ENCODE measurements at regions not wholly inside any gene's neighbourhood (a gene's known extent, or its start where the extent isn't known, plus 50 kb on each side); places are given as distances from the start of the nearest gene placed in this dataset.

- Histone ChIP-seq H3K4me1 (ENCODE audit: control insufficient read depth, insufficient read depth, low read length, poor library complexity, severe bottlenecking) (no peaks in the 10 kb centered on the region), H3K9me3 (ENCODE audit: control insufficient read depth, low read length) (no peaks in the 10 kb centered on the region), H3K36me3 (ENCODE audit: control insufficient read depth, insufficient read depth, low read length) (no peaks in the 10 kb centered on the region), H3K27me3 (replicated peaks; ENCODE audit: control insufficient read depth, insufficient read depth, low read length, poor library complexity, severe bottlenecking) (no peaks in the 10 kb centered on the region), H3K27ac (ENCODE audit: insufficient read depth, low read length, poor library complexity, severe bottlenecking) (no peak overlapping the region), H3K4me3 (ENCODE audit: insufficient read depth, low read depth, low read length, poor library complexity, severe bottlenecking) (no peak overlapping the region)
- no peak for DNase-seq
These were observed 372.7 kb upstream of the THBS1 start for GRCh38 chr15:39208187-39208586.

DNA sequence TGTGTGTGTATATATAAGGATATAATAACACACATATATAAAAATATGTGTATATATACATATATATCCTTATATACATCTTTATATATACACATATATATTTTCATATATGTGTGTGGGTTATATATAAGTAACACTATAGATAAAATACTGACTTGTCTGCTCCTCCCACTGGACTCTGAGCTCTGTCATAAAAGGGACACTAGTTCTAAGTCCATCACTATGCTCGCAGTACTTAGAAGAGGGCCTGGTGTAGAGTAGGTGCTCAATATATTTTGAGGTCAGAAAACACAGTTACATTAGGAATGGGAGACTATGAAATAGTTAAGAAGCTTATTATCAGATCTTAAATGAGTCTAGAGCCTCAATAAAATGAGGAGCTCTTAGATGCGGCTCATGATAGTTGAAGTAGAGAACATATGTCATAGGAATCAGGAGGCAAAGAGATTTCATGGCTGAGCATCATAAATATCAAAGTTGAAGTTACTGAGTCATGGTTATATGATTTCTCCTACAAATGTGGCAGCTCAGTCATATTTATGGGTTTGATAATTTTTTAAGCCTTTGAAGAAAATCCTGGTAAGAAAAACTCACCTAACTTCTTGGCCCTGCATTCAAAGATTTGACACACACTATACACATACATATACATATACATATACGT is 371.2 kb upstream of the THBS1 start:
- Histone ChIP-seq H3K27me3 (replicated peaks; ENCODE audit: control insufficient read depth, insufficient read depth, low read length, poor library complexity, severe bottlenecking) (no peaks in the 10 kb centered on the region), H3K36me3 (ENCODE audit: control insufficient read depth, insufficient read depth, low read length) (no peaks in the 10 kb centered on the region), H3K4me1 (ENCODE audit: control insufficient read depth, insufficient read depth, low read length, poor library complexity, severe bottlenecking) (no peaks in the 10 kb centered on the region), H3K9me3 (ENCODE audit: control insufficient read depth, low read length) (no peaks in the 10 kb centered on the region), H3K27ac (ENCODE audit: insufficient read depth, low read length, poor library complexity, severe bottlenecking) (no peak overlapping the region), H3K4me3 (ENCODE audit: insufficient read depth, low read depth, low read length, poor library complexity, severe bottlenecking) (no peak overlapping the region)
- no peak for DNase-seq

DNA sequence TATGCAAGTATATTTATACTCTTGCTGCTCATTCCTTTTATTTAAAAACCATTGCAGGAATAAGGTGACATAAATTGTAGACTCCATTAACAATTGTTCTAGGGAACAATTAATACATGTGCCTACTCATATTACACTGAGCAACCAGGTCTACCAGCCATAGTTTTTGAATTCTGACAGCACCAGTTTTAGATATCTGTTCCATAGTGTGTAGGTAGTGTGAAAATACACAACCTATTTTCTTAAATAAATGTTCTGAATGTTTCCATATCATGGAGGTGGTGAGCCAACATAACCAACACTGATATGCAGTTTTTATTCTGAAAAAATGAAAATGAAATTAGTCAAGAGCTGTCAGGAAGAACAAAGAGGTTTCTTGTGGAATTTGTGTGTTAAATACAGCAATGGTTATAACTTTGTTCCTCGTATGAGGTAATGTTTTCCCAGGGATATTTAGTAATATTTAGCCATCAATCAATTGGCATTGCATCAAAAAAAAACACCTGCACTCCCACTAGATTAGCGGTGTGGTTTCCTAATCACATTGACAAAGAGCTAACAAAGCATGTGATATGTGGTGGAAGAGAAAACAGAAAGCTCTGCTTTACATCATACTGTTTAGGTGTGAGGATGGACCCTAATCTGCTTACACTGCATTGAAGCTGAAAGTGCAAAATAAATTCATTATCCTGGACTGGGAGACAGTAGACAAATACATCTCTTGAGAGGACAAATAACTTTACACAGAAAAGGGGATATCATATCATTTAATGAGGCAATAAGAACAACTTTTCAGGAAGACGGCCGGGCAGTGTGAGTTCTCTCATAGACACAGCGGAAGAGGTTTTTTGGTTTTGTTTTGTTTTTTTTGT is 369.5 kb upstream of the THBS1 start:
- no peaks in the 10 kb centered on the region for H3K9me3 ChIP-seq (ENCODE audit: control insufficient read depth, low read length)
- H3K4me3 ChIP-seq (ENCODE audit: insufficient read depth, low read depth, low read length, poor library complexity, severe bottlenecking) = no peak overlapping the region
- no peaks in the 10 kb centered on the region for H3K36me3 ChIP-seq (ENCODE audit: control insufficient read depth, insufficient read depth, low read length)
- H3K27ac ChIP-seq (ENCODE audit: insufficient read depth, low read length, poor library complexity, severe bottlenecking) = no peak overlapping the region
- no peaks in the 10 kb centered on the region for H3K27me3 ChIP-seq (replicated peaks; ENCODE audit: control insufficient read depth, insufficient read depth, low read length, poor library complexity, severe bottlenecking)
- H3K4me1 ChIP-seq (ENCODE audit: control insufficient read depth, insufficient read depth, low read length, poor library complexity, severe bottlenecking) = no peaks in the 10 kb centered on the region
- no peak for DNase-seq

GRCh38 chr15:39213385-39213840 is 367.5 kb upstream of the THBS1 start:
- Histone ChIP-seq H3K27ac (ENCODE audit: insufficient read depth, low read length, poor library complexity, severe bottlenecking) (no peak overlapping the region), H3K36me3 (ENCODE audit: control insufficient read depth, insufficient read depth, low read length) (no peaks in the 10 kb centered on the region)
- DNase-seq = no peak

GRCh38 chr15:39215015-39215414 is 365.9 kb upstream of the THBS1 start:
- DNase-seq = no peak
- H3K4me3 ChIP-seq (ENCODE audit: insufficient read depth, low read depth, low read length, poor library complexity, severe bottlenecking) = no peak overlapping the region
- no peak overlapping the region for H3K27ac ChIP-seq (ENCODE audit: insufficient read depth, low read length, poor library complexity, severe bottlenecking)
- H3K4me1 ChIP-seq (ENCODE audit: control insufficient read depth, insufficient read depth, low read length, poor library complexity, severe bottlenecking) = no peaks in the 10 kb centered on the region
- H3K27me3 ChIP-seq (replicated peaks; ENCODE audit: control insufficient read depth, insufficient read depth, low read length, poor library complexity, severe bottlenecking) = no peaks in the 10 kb centered on the region
- no peaks in the 10 kb centered on the region for H3K9me3 ChIP-seq (ENCODE audit: control insufficient read depth, low read length)
- no peaks in the 10 kb centered on the region for H3K36me3 ChIP-seq (ENCODE audit: control insufficient read depth, insufficient read depth, low read length)

More at GRCh38 chr15:39213385-39213840, 367.5 kb upstream of the THBS1 start:
- no peaks in the 10 kb centered on the region for H3K27me3 ChIP-seq (replicated peaks; ENCODE audit: control insufficient read depth, insufficient read depth, low read length, poor library complexity, severe bottlenecking)
- no peak overlapping the region for H3K4me3 ChIP-seq (ENCODE audit: insufficient read depth, low read depth, low read length, poor library complexity, severe bottlenecking)
- H3K4me1 ChIP-seq (ENCODE audit: control insufficient read depth, insufficient read depth, low read length, poor library complexity, severe bottlenecking) = no peaks in the 10 kb centered on the region
- no peaks in the 10 kb centered on the region for H3K9me3 ChIP-seq (ENCODE audit: control insufficient read depth, low read length)

DNA sequence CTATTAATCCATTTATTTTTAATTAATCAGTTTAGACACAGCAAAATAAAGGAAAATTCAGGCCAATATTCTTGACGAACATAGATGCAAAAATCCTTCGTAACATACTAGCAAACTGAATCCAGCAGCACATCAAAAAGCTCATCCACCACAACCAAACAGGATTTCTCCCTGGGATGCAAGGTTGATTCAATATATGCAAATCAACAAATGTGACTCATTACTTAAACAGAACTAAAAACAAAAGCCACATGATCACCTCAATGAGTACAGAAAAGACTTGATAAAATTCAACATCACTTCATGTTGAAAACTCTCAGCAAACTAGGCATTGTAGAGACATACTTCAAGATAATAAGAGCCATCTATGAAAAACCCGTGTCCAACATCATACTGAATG is 364.1 kb upstream of the THBS1 start:
- Histone ChIP-seq H3K36me3 (ENCODE audit: control insufficient read depth, insufficient read depth, low read length) (no peaks in the 10 kb centered on the region), H3K27ac (ENCODE audit: insufficient read depth, low read length, poor library complexity, severe bottlenecking) (no peak overlapping the region), H3K9me3 (ENCODE audit: control insufficient read depth, low read length) (no peaks in the 10 kb centered on the region), H3K4me1 (ENCODE audit: control insufficient read depth, insufficient read depth, low read length, poor library complexity, severe bottlenecking) (no peaks in the 10 kb centered on the region), H3K27me3 (replicated peaks; ENCODE audit: control insufficient read depth, insufficient read depth, low read length, poor library complexity, severe bottlenecking) (no peaks in the 10 kb centered on the region), H3K4me3 (ENCODE audit: insufficient read depth, low read depth, low read length, poor library complexity, severe bottlenecking) (no peak overlapping the region)
- no peak for DNase-seq

DNA sequence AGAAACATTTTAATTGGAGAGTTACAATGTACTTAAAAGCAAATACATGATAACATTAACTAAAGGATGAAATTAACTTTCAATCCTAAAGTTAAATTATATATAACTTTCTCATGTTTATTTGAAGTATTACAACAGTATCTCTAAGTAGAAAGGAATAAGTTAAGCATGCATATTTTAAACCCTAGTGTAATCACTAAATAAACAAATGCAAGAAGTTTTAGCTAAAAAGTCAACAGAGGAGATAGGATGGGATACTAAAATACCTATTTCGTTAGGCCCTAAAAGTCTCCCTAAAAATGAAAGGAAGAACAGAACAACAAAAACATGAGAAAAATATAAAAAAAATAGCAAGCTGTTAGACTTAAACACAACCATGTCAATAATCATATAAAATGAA is 361.3 kb upstream of the THBS1 start:
- Histone ChIP-seq H3K4me1 (ENCODE audit: control insufficient read depth, insufficient read depth, low read length, poor library complexity, severe bottlenecking) (no peaks in the 10 kb centered on the region), H3K27me3 (replicated peaks; ENCODE audit: control insufficient read depth, insufficient read depth, low read length, poor library complexity, severe bottlenecking) (no peaks in the 10 kb centered on the region), H3K36me3 (ENCODE audit: control insufficient read depth, insufficient read depth, low read length) (no peaks in the 10 kb centered on the region), H3K4me3 (ENCODE audit: insufficient read depth, low read depth, low read length, poor library complexity, severe bottlenecking) (no peak overlapping the region), H3K27ac (ENCODE audit: insufficient read depth, low read length, poor library complexity, severe bottlenecking) (no peak overlapping the region), H3K9me3 (ENCODE audit: control insufficient read depth, low read length) (no peaks in the 10 kb centered on the region)
- no peak for DNase-seq

- H3K4me1 ChIP-seq (ENCODE audit: control insufficient read depth, insufficient read depth, low read length, poor library complexity, severe bottlenecking) = no peaks in the 10 kb centered on the region
- DNase-seq = no peak
- no peaks in the 10 kb centered on the region for H3K27me3 ChIP-seq (replicated peaks; ENCODE audit: control insufficient read depth, insufficient read depth, low read length, poor library complexity, severe bottlenecking)
- H3K4me3 ChIP-seq (ENCODE audit: insufficient read depth, low read depth, low read length, poor library complexity, severe bottlenecking) = no peak overlapping the region
- H3K9me3 ChIP-seq (ENCODE audit: control insufficient read depth, low read length) = no peaks in the 10 kb centered on the region
- no peak overlapping the region for H3K27ac ChIP-seq (ENCODE audit: insufficient read depth, low read length, poor library complexity, severe bottlenecking)
- no peaks in the 10 kb centered on the region for H3K36me3 ChIP-seq (ENCODE audit: control insufficient read depth, insufficient read depth, low read length)
These were observed 354.5 kb upstream of the THBS1 start for GRCh38 chr15:39226169-39226937.

DNA sequence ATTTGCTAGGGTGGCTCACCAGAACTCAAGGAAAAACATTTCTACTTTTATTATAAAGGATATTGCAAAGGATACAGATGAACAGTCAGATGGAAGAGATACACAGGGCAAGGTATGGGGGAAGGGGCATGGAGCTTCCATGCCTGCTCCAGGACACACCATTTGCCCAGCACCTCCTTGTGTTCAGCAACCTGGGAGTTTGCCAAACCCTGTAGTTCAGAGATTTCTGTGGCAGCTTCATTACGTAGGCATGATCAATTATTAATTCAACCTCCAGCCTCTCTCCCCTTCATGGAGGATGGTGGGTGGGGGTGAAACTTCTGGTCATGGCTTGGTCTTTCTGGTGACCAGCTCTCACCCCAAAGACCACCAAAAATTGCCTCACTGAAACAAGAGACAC is 353.9 kb upstream of the THBS1 start:
- H3K4me1 ChIP-seq (ENCODE audit: control insufficient read depth, insufficient read depth, low read length, poor library complexity, severe bottlenecking) = no peaks in the 10 kb centered on the region
- no peaks in the 10 kb centered on the region for H3K9me3 ChIP-seq (ENCODE audit: control insufficient read depth, low read length)
- no peak overlapping the region for H3K27ac ChIP-seq (ENCODE audit: insufficient read depth, low read length, poor library complexity, severe bottlenecking)
- DNase-seq = no peak
- H3K27me3 ChIP-seq (replicated peaks; ENCODE audit: control insufficient read depth, insufficient read depth, low read length, poor library complexity, severe bottlenecking) = no peaks in the 10 kb centered on the region
- no peaks in the 10 kb centered on the region for H3K36me3 ChIP-seq (ENCODE audit: control insufficient read depth, insufficient read depth, low read length)
- H3K4me3 ChIP-seq (ENCODE audit: insufficient read depth, low read depth, low read length, poor library complexity, severe bottlenecking) = no peak overlapping the region

DNA sequence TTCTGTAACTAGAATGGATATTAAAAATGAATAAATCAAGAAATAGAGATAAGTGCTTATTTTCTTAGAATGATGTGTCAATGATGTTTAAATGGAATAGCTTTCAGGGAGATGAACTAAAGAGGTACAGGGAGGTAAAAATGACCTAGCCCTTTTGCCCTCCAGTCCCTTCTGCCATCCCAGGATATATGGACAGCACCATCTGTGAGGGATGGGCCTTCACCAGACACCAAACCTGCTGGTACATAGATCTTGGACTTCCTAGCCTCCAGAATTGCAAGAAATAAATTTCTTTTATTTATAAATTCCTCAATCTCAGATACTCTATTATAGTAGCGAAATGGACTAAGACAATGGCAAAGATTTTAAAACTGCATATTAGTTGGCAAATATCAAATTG is 352.0 kb upstream of the THBS1 start:
- Histone ChIP-seq H3K36me3 (ENCODE audit: control insufficient read depth, insufficient read depth, low read length) (no peaks in the 10 kb centered on the region), H3K9me3 (ENCODE audit: control insufficient read depth, low read length) (no peaks in the 10 kb centered on the region), H3K27me3 (replicated peaks; ENCODE audit: control insufficient read depth, insufficient read depth, low read length, poor library complexity, severe bottlenecking) (no peaks in the 10 kb centered on the region), H3K4me1 (ENCODE audit: control insufficient read depth, insufficient read depth, low read length, poor library complexity, severe bottlenecking) (no peaks in the 10 kb centered on the region), H3K27ac (ENCODE audit: insufficient read depth, low read length, poor library complexity, severe bottlenecking) (no peak overlapping the region), H3K4me3 (ENCODE audit: insufficient read depth, low read depth, low read length, poor library complexity, severe bottlenecking) (no peak overlapping the region)
- DNase-seq = no peak
